Duodenal mucosa (tissue), 2 donors: ENCODE measurements at regions not wholly inside any gene's neighbourhood (a gene's known extent, or its start where the extent isn't known, plus 50 kb on each side); places are given as distances from the start of the nearest gene placed in this dataset.
A peak's percentile ranks its signal among the peaks of the same experiment; 100 is the strongest.

Source experiments
- H3K27ac ChIP-seq: one replicate; pipeline ENCODE4 v1.7.0; 2013; ENCODE audit warnings: low read depth, low read length
- H3K27me3 ChIP-seq, 2 donors: one replicate each; pipeline ENCODE4 v1.7.0; 2013; ENCODE audit warnings: low read length in 2 of 2, control low read depth in 1 of 2; ENCODE audit not compliant: insufficient read depth in 2 of 2, control insufficient read depth in 1 of 2
- H3K36me3 ChIP-seq, 2 donors: one replicate each; pipeline ENCODE4 v1.7.0; 2013; ENCODE audit warnings: low read length in 2 of 2, control low read depth in 1 of 2; ENCODE audit not compliant: insufficient read depth in 2 of 2, control insufficient read depth in 1 of 2
- H3K4me1 ChIP-seq, 2 donors: one replicate each; pipeline ENCODE4 v1.7.0; 2013; ENCODE audit warnings: low read length in 2 of 2, control low read depth in 1 of 2; ENCODE audit not compliant: insufficient read depth in 2 of 2, control insufficient read depth in 1 of 2
- H3K4me3 ChIP-seq, 2 donors: one replicate each; pipeline ENCODE4 v1.7.0; 2013; ENCODE audit warnings: low read length in 2 of 2, low read depth in 1 of 2
- H3K9ac ChIP-seq, 2 donors: one replicate each; pipeline ENCODE4 v1.7.0; 2013; ENCODE audit warnings: low read length in 2 of 2, low read depth in 1 of 2
- H3K9me3 ChIP-seq, 2 donors: one replicate each; pipeline ENCODE4 v1.7.0; 2013; ENCODE audit warnings: low read length in 2 of 2, control low read depth in 1 of 2; ENCODE audit not compliant: control insufficient read depth in 1 of 2

DNA sequence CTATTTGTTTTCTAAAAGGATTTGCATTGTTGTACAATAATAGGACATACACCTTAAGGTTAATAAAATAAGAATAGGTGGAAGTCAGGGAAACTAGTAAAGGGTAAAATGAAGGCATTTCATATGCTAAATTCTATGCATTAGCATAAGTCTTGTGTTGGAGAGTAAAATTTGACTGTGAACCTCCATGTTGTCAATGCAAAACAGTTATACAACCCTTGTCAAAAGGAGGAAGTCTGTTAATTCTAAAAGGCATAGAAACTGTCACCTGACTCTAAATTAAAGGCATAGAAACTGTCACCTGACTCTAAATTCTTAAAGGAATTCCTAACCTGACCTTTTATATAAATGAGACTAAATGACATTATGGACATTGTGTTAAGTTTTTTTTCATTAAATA is 291.8 kb downstream of the OLFM3 start:
- Histone ChIP-seq H3K27ac (no peak overlapping the region), H3K9ac (no peak overlapping the region), H3K27me3 (no peaks in the 10 kb centered on the region), H3K9me3 (no peaks in the 10 kb centered on the region), H3K4me3 (no peak overlapping the region), H3K36me3 (no peaks in the 10 kb centered on the region), H3K4me1 (no peaks in the 10 kb centered on the region)

GRCh38 chr1:101706366-101706765 is 290.4 kb downstream of the OLFM3 start:
- Histone ChIP-seq H3K27ac (no peak overlapping the region), H3K9ac (no peak overlapping the region), H3K27me3 (no peaks in the 10 kb centered on the region), H3K4me1 (no peaks in the 10 kb centered on the region), H3K4me3 (no peak overlapping the region), H3K36me3 (no peaks in the 10 kb centered on the region), H3K9me3 (no peaks in the 10 kb centered on the region)

GRCh38 chr1:101709721-101710120 is 287.0 kb downstream of the OLFM3 start:
- H3K27ac ChIP-seq: no peak overlapping the region
- H3K9me3 ChIP-seq: no peaks in the 10 kb centered on the region
- no peaks in the 10 kb centered on the region for H3K27me3 ChIP-seq

DNA sequence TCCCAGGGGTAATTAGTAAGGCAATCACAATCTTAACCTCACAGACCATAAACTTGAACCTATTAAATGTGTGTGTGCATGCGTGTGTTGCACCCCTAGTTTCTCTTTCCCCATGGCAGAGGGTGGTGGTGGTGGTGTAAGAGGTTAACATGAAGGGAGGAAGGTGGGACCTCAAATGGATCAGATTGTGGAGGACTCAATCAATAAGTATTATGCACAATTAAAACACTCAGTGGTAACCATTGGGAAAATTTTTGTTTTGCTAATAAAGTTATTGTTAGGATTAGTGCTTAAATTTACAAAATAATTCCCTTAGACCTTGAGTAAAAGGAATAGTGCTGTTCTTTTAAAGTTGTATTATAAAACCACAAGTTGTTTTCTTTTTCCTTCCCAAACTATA is 283.0 kb downstream of the OLFM3 start:
- H3K36me3 ChIP-seq: no peaks in the 10 kb centered on the region
- H3K4me1 ChIP-seq: no peaks in the 10 kb centered on the region
- H3K9me3 ChIP-seq: no peaks in the 10 kb centered on the region
- H3K27ac ChIP-seq: no peak overlapping the region
- H3K9ac ChIP-seq: no peak overlapping the region
- H3K27me3 ChIP-seq: no peaks in the 10 kb centered on the region
- H3K4me3 ChIP-seq: no peak overlapping the region

More at GRCh38 chr1:101709721-101710120, 287.0 kb downstream of the OLFM3 start:
- Histone ChIP-seq H3K9ac (no peak overlapping the region), H3K4me1 (no peaks in the 10 kb centered on the region), H3K36me3 (no peaks in the 10 kb centered on the region), H3K4me3 (no peak overlapping the region)

GRCh38 chr1:101723415-101723814 is 273.3 kb downstream of the OLFM3 start:
- no peak overlapping the region for H3K9ac ChIP-seq
- H3K4me1 ChIP-seq: no peaks in the 10 kb centered on the region
- no peaks in the 10 kb centered on the region for H3K27me3 ChIP-seq
- H3K4me3 ChIP-seq: no peak overlapping the region
- no peak overlapping the region for H3K27ac ChIP-seq
- H3K36me3 ChIP-seq: no peaks in the 10 kb centered on the region
- no peaks in the 10 kb centered on the region for H3K9me3 ChIP-seq

GRCh38 chr1:101728029-101728428 is 268.7 kb downstream of the OLFM3 start:
- no peak overlapping the region for H3K9ac ChIP-seq

GRCh38 chr1:101730559-101730958 is 266.2 kb downstream of the OLFM3 start:
- no peak overlapping the region for H3K9ac ChIP-seq
- H3K36me3 ChIP-seq: no peaks in the 10 kb centered on the region
- H3K27me3 ChIP-seq: no peaks in the 10 kb centered on the region
- H3K4me3 ChIP-seq: no peak overlapping the region
- no peaks in the 10 kb centered on the region for H3K9me3 ChIP-seq
- H3K4me1 ChIP-seq: peaks cover 0 to 15% of the 10 kb centered on the region in 2 donors
- H3K27ac ChIP-seq: no peak overlapping the region

More at GRCh38 chr1:101728029-101728428, 268.7 kb downstream of the OLFM3 start:
- Histone ChIP-seq H3K27ac (no peak overlapping the region), H3K4me3 (no peak overlapping the region), H3K36me3 (no peaks in the 10 kb centered on the region), H3K27me3 (no peaks in the 10 kb centered on the region), H3K9me3 (no peaks in the 10 kb centered on the region), H3K4me1 (peaks cover 0 to 13% of the 10 kb centered on the region in 2 donors)

DNA sequence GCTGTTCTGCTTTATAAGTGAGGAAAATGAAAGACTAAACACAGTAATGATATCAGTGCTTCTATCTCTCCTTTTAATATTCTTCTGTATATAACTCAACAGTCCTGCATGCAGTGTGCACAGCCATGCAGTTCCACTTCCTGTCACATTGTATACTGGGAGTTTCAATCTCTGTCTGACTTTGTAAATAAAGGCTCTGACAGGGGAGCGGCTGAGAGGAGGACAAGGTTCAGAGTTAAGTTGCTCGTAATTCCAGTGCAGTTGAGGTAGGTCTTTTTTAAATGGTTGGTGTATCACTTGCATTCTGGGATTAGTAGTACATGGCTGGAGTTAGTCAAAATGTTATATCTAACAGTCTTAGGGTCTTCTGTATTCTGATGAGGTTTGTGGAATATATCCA is 264.5 kb downstream of the OLFM3 start:
- no peak overlapping the region for H3K27ac ChIP-seq
- H3K9ac ChIP-seq: no peak overlapping the region
- H3K36me3 ChIP-seq: no peaks in the 10 kb centered on the region
- H3K9me3 ChIP-seq: no peaks in the 10 kb centered on the region
- H3K4me3 ChIP-seq: peak overlapping the region in 1 of 2 donors; percentile 5
- H3K4me1 ChIP-seq: peaks cover 0 to 15% of the 10 kb centered on the region in 2 donors
- no peaks in the 10 kb centered on the region for H3K27me3 ChIP-seq

- Histone ChIP-seq H3K9me3 (no peaks in the 10 kb centered on the region), H3K27ac (no peak overlapping the region), H3K27me3 (no peaks in the 10 kb centered on the region)
Observed at GRCh38 chr1:101733340-101733739, 263.4 kb downstream of the OLFM3 start.

GRCh38 chr1:101738475-101738874 is 258.3 kb downstream of the OLFM3 start:
- Histone ChIP-seq H3K36me3 (no peaks in the 10 kb centered on the region), H3K4me1 (peaks cover 0 to 5% of the 10 kb centered on the region in 2 donors), H3K4me3 (no peak overlapping the region), H3K9ac (no peak overlapping the region), H3K9me3 (no peaks in the 10 kb centered on the region), H3K27ac (no peak overlapping the region), H3K27me3 (no peaks in the 10 kb centered on the region)

More at GRCh38 chr1:101733340-101733739, 263.4 kb downstream of the OLFM3 start:
- no peaks in the 10 kb centered on the region for H3K36me3 ChIP-seq
- no peak overlapping the region for H3K9ac ChIP-seq
- H3K4me3 ChIP-seq: no peak overlapping the region
- H3K4me1 ChIP-seq: peaks cover 0 to 15% of the 10 kb centered on the region in 2 donors

DNA sequence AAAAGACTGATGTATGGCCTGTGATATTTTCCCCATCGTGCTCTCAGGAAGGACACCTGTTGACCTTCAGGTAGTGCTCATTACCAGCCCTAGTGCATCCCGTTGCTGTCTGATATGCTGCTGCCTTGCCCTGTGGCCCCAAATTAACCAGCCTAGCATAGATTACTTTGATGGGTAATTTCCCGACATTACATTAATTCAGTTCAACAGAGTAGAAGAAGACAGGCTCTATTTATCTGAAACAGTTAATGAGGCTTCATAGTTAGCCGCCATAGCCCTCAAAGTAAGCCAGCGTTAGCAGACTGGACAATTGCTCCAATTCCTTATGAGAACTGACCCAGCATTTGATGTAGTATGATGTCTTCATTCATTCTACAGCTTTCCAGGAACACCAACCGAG is 257.6 kb downstream of the OLFM3 start:
- H3K4me3 ChIP-seq: no peak overlapping the region
- H3K27me3 ChIP-seq: no peaks in the 10 kb centered on the region
- H3K36me3 ChIP-seq: no peaks in the 10 kb centered on the region
- H3K27ac ChIP-seq: no peak overlapping the region
- peaks cover 0 to 5% of the 10 kb centered on the region in 2 donors for H3K4me1 ChIP-seq
- no peaks in the 10 kb centered on the region for H3K9me3 ChIP-seq
- no peak overlapping the region for H3K9ac ChIP-seq
